ENCODE measurements at regions not wholly inside any gene's neighbourhood (a gene's known extent, or its start where the extent isn't known, plus 50 kb on each side); places are given as distances from the start of the nearest gene placed in this dataset.

- CTCF ChIA-PET, result interaction anchor here (0.7 kb wide), 1 partner anchor 16 kb away, joined by 4 read pairs; no protein-coding TSS in a partner anchor
- no peaks in the 10 kb centered on the region for H3K36me3 ChIP-seq (ENCODE audit: control insufficient read depth in 2 of 2, insufficient read depth in 1 of 2, low read length in 2 of 2)
- no peaks in the 10 kb centered on the region for H3K4me1 ChIP-seq (ENCODE audit: control insufficient read depth, insufficient read depth, low read length)
- H3K9me3 ChIP-seq (ENCODE audit: control insufficient read depth, insufficient read depth, low read depth, low read length), result no peaks in the 10 kb centered on the region
- no peak overlapping the region for H3K4me3 ChIP-seq (ENCODE audit: low read depth, low read length)
- no peak overlapping the region for H3K27ac ChIP-seq (ENCODE audit: extremely low read depth, low read depth, low read length)
- POLR2A ChIA-PET, result no interaction called here
- no peak for TF ChIP-seq ZSCAN4 (tag by site-specific recombination; IDR thresholded peaks at IDR 0.05)
These were observed 91.9 kb downstream of the URB2 start for GRCh38 chr1:229717786-229718576.

- Histone ChIP-seq H3K4me1 (ENCODE audit: control insufficient read depth, insufficient read depth, low read length) (no peaks in the 10 kb centered on the region), H3K4me3 (ENCODE audit: low read depth, low read length) (no peak overlapping the region), H3K27ac (ENCODE audit: extremely low read depth, low read depth, low read length) (no peak overlapping the region), H3K36me3 (ENCODE audit: control insufficient read depth in 2 of 2, insufficient read depth in 1 of 2, low read length in 2 of 2) (no peaks in the 10 kb centered on the region), H3K9me3 (ENCODE audit: control insufficient read depth, insufficient read depth, low read depth, low read length) (no peaks in the 10 kb centered on the region)
- TF ChIP-seq ZNF292 (tag by site-specific recombination; IDR thresholded peaks at IDR 0.05; ENCODE audit: borderline replicate concordance, low read depth), result no peak
- no peak for TF ChIP-seq ZNF768 (tag by site-specific recombination; IDR thresholded peaks at IDR 0.05)
- TF ChIP-seq ZNF510 (tag by site-specific recombination; IDR thresholded peaks at IDR 0.05; ENCODE audit: insufficient replicate concordance), result no peak
- no peak for TF ChIP-seq ZNF112 (tag by site-specific recombination; IDR thresholded peaks at IDR 0.05)
- no peak for TF ChIP-seq ZNF664 (tag by site-specific recombination; IDR thresholded peaks at IDR 0.05)
- TF ChIP-seq ZSCAN30 (tag by site-specific recombination; IDR thresholded peaks at IDR 0.05), result no peak
- no peak for TF ChIP-seq ZBTB21 (tag by site-specific recombination; IDR thresholded peaks at IDR 0.05)
- no peak for TF ChIP-seq ZNF280D (tag by site-specific recombination; IDR thresholded peaks at IDR 0.05)
- TF ChIP-seq ZNF558 (tag by site-specific recombination; IDR thresholded peaks at IDR 0.05), result no peak
- CTCF ChIA-PET, result interaction anchor here (0.6 to 1.4 kb wide), 2 partner anchors 70 to 123 kb away, joined by 3 read pairs; no protein-coding TSS in a partner anchor
- POLR2A ChIA-PET, result no interaction called here
These were observed 100.0 kb downstream of the URB2 start for GRCh38 chr1:229726061-229726460.

- CTCF ChIA-PET, result interaction anchor here (0.6 kb wide), 1 partner anchor 672 kb away, joined by 3 read pairs; no protein-coding TSS in a partner anchor
- Histone ChIP-seq H3K9me3 (ENCODE audit: control insufficient read depth, insufficient read depth, low read depth, low read length) (no peaks in the 10 kb centered on the region), H3K27ac (ENCODE audit: extremely low read depth, low read depth, low read length) (no peak overlapping the region), H3K4me3 (ENCODE audit: low read depth, low read length) (no peak overlapping the region), H3K4me1 (ENCODE audit: control insufficient read depth, insufficient read depth, low read length) (no peaks in the 10 kb centered on the region), H3K36me3 (ENCODE audit: control insufficient read depth in 2 of 2, insufficient read depth in 1 of 2, low read length in 2 of 2) (no peaks in the 10 kb centered on the region)
- TF ChIP-seq ZIC2 (tag by site-specific recombination; IDR thresholded peaks at IDR 0.05), result no peak
- no peak for TF ChIP-seq ZBTB20 (tag by site-specific recombination; IDR thresholded peaks at IDR 0.05)
- no peak for TF ChIP-seq KLF16 (tag by site-specific recombination; IDR thresholded peaks at IDR 0.05)
- no peak for TF ChIP-seq BCL11B (tag by site-specific recombination; IDR thresholded peaks at IDR 0.05; ENCODE audit: low read depth)
- TF ChIP-seq ZNF18 (tag by site-specific recombination; IDR thresholded peaks at IDR 0.05), result no peak
- TF ChIP-seq KLF1 (tag by site-specific recombination; IDR thresholded peaks at IDR 0.05), result no peak
- no peak for TF ChIP-seq ZNF175 (tag by site-specific recombination; IDR thresholded peaks at IDR 0.05)
- no peak for TF ChIP-seq ZNF514 (tag by site-specific recombination; IDR thresholded peaks at IDR 0.05)
- TF ChIP-seq ZNF132 (tag by site-specific recombination; IDR thresholded peaks at IDR 0.05; ENCODE audit: borderline replicate concordance), result no peak
- POLR2A ChIA-PET, result no interaction called here
These were observed 103.9 kb downstream of the URB2 start for GRCh38 chr1:229729916-229730315.

Measured in HEK293 (cell line).